DND-41 (cell line): ENCODE measurements at regions not wholly inside any gene's neighbourhood (a gene's known extent, or its start where the extent isn't known, plus 50 kb on each side); places are given as distances from the start of the nearest gene placed in this dataset.

Experiments
- ATAC-seq: fragments of 200-7000 bp; cut with Tn5 transposase; 3 replicates; pipeline ENCODE4 v1.9.1; 2021; ENCODE audit warnings: low read depth; ENCODE audit not compliant: insufficient read depth
- DNase-seq: peaks from one replicate; pipeline ENCODE4 v3.0.0-alpha.2; 2020
- H2AFZ ChIP-seq: 2 replicates; pipeline ENCODE4 v1.6.0; 2012; ENCODE audit warnings: low read depth, low read length
- H3K27ac ChIP-seq: 2 replicates; pipeline ENCODE4 v1.5.1; 2012; ENCODE audit warnings: low read length, inconsistent platforms
- H3K27me3 ChIP-seq: fragments of 200-600 bp; sonication (generic); 2 replicates; pipeline ENCODE4 v1.6.0; 2012; ENCODE audit warnings: low read length, mild to moderate bottlenecking, inconsistent platforms; ENCODE audit not compliant: insufficient read depth, poor library complexity
- H3K36me3 ChIP-seq: 2 replicates; pipeline ENCODE4 v1.5.1; 2012; ENCODE audit warnings: low read length, inconsistent platforms; ENCODE audit not compliant: insufficient read depth
- H3K4me1 ChIP-seq: 2 replicates; pipeline ENCODE4 v1.5.1; 2012; ENCODE audit warnings: mild to moderate bottlenecking, low read length; ENCODE audit not compliant: insufficient read depth
- H3K4me2 ChIP-seq: 2 replicates; pipeline ENCODE4 v1.6.0; 2012; ENCODE audit warnings: mild to moderate bottlenecking, moderate library complexity, low read length, inconsistent platforms; ENCODE audit not compliant: insufficient read depth
- H3K4me3 ChIP-seq, 2 experiments: fragments of 200-600 bp in 1 of 2; shearing (Covaris generic) in 1 of 2; 2 replicates each; pipeline ENCODE4 v1.5.1; 2012 to 2016; ENCODE audit warnings: inconsistent platforms in 2 of 2, low read length in 2 of 2, mild to moderate bottlenecking in 2 of 2, low read depth in 1 of 2, moderate library complexity in 1 of 2
- H3K79me2 ChIP-seq: 2 replicates; pipeline ENCODE4 v1.6.0; 2012; ENCODE audit warnings: low read length, inconsistent platforms; ENCODE audit not compliant: insufficient read depth
- H3K9ac ChIP-seq: 2 replicates; pipeline ENCODE4 v1.6.0; 2012; ENCODE audit warnings: low read depth, mild to moderate bottlenecking, inconsistent platforms, low read length, moderate library complexity
- H3K9me3 ChIP-seq: 2 replicates; pipeline ENCODE4 v1.5.1; 2012; ENCODE audit warnings: low read length, moderate library complexity, mild to moderate bottlenecking, inconsistent platforms; ENCODE audit not compliant: insufficient read depth, severe bottlenecking
- H4K20me1 ChIP-seq: 2 replicates; pipeline ENCODE4 v1.6.0; 2012; ENCODE audit warnings: low read length; ENCODE audit not compliant: insufficient read depth
- CTCF ChIP-seq: IDR thresholded peaks from 2 replicates; pipeline ENCODE4 v1.5.1; 2012; ENCODE audit warnings: borderline replicate concordance, low read length, moderate library complexity, mild to moderate bottlenecking; ENCODE audit not compliant: poor library complexity, severe bottlenecking; ENCODE audit errors: extremely low read depth
- EZH2 ChIP-seq: IDR thresholded peaks from 3 replicates; pipeline ENCODE4 v1.6.1; 2012; ENCODE audit warnings: borderline replicate concordance, low read depth, mild to moderate bottlenecking, moderate library complexity, low read length, inconsistent platforms; ENCODE audit not compliant: severe bottlenecking

GRCh38 chr2:239690651-239691631 is 290.1 kb upstream of the HDAC4 start:
- Histone ChIP-seq H3K4me1 (peaks cover 11% of the 10 kb centered on the region), H4K20me1 (no peaks in the 10 kb centered on the region), H3K36me3 (no peaks in the 10 kb centered on the region), H3K27ac (no peak overlapping the region), H3K9me3 (no peaks in the 10 kb centered on the region), H3K79me2 (no peaks in the 10 kb centered on the region), H3K4me2 (no peak overlapping the region), H3K27me3 (no peaks in the 10 kb centered on the region), H3K4me3 (no peak overlapping the region), H3K9ac (no peak overlapping the region), H2AFZ (no peak overlapping the region)
- DNase-seq: peak; percentile 2
- TF ChIP-seq CTCF: no peak
- TF ChIP-seq EZH2: no peak
- no peak for ATAC-seq

GRCh38 chr2:239689985-239690384 is 289.2 kb upstream of the HDAC4 start:
- no peaks in the 10 kb centered on the region for H4K20me1 ChIP-seq
- TF ChIP-seq EZH2 (no peak), CTCF (no peak)
- H2AFZ ChIP-seq: no peak overlapping the region
- ATAC-seq: no peak
- no peak overlapping the region for H3K27ac ChIP-seq
- H3K9ac ChIP-seq: no peak overlapping the region
- H3K4me2 ChIP-seq: no peak overlapping the region
- H3K36me3 ChIP-seq: no peaks in the 10 kb centered on the region
- no peaks in the 10 kb centered on the region for H3K27me3 ChIP-seq
- H3K79me2 ChIP-seq: no peaks in the 10 kb centered on the region
- H3K4me1 ChIP-seq: peaks cover 11% of the 10 kb centered on the region
- no peaks in the 10 kb centered on the region for H3K9me3 ChIP-seq
- no peak for DNase-seq
- no peak overlapping the region for H3K4me3 ChIP-seq

- Histone ChIP-seq H4K20me1 (no peaks in the 10 kb centered on the region), H2AFZ (no peak overlapping the region), H3K4me2 (no peak overlapping the region), H3K4me1 (peaks cover 11% of the 10 kb centered on the region), H3K27ac (no peak overlapping the region), H3K9ac (no peak overlapping the region), H3K4me3 (no peak overlapping the region), H3K9me3 (no peaks in the 10 kb centered on the region), H3K79me2 (no peaks in the 10 kb centered on the region), H3K36me3 (no peaks in the 10 kb centered on the region), H3K27me3 (no peaks in the 10 kb centered on the region)
- ATAC-seq (no peak), DNase-seq (no peak)
- TF ChIP-seq CTCF (no peak), EZH2 (no peak)
Observed at GRCh38 chr2:239689410-239689809, 288.6 kb upstream of the HDAC4 start.
